GM18951 (cell line): ENCODE measurements at regions not wholly inside any gene's neighbourhood (a gene's known extent, or its start where the extent isn't known, plus 50 kb on each side); places are given as distances from the start of the nearest gene placed in this dataset.

ENCODE experiments used
- POLR2A ChIP-seq: IDR thresholded peaks from 4 replicates; pipeline ENCODE4 v1.6.1; 2011; ENCODE audit warnings: mild to moderate bottlenecking; ENCODE audit not compliant: insufficient read length, insufficient read depth; ENCODE audit errors: extremely low read depth
- in situ Hi-C: fragments of 300-500 bp; cut with MboI; formaldehyde crosslinking; loops from one replicate; pipeline ENCODE4 v1.12.0; 2022; ENCODE audit warnings: low sequenced_read_pairs, mixed read lengths, inconsistent platforms; ENCODE audit not compliant: unreplicated experiment

- TF ChIP-seq POLR2A, result no peak
- in situ Hi-C loops, result no loop called here
These were observed 97.9 kb upstream of the ATL2 start for GRCh38 chr2:38474715-38475566.

GRCh38 chr2:38474021-38474456 is 97.0 kb upstream of the ATL2 start:
- in situ Hi-C loops, result no loop called here
- no peak for TF ChIP-seq POLR2A

GRCh38 chr2:38473333-38474005 is 96.4 kb upstream of the ATL2 start:
- in situ Hi-C loops, result no loop called here
- no peak for TF ChIP-seq POLR2A

GRCh38 chr2:38470115-38470514 is 93.0 kb upstream of the ATL2 start:
- no peak for TF ChIP-seq POLR2A
- in situ Hi-C loops, result no loop called here

GRCh38 chr2:38467768-38468455 is 90.8 kb upstream of the ATL2 start:
- TF ChIP-seq POLR2A, result no peak
- in situ Hi-C loops, result no loop called here

GRCh38 chr2:38466876-38467767 is 90.0 kb upstream of the ATL2 start:
- no peak for TF ChIP-seq POLR2A
- in situ Hi-C loops, result no loop called here

GRCh38 chr2:38466409-38466808 is 89.3 kb upstream of the ATL2 start:
- in situ Hi-C loops, result no loop called here
- TF ChIP-seq POLR2A, result no peak

- no peak for TF ChIP-seq POLR2A
- in situ Hi-C loops, result no loop called here
These were observed 88.7 kb upstream of the ATL2 start for GRCh38 chr2:38465789-38466127.

GRCh38 chr2:38464971-38465788 is 88.1 kb upstream of the ATL2 start:
- TF ChIP-seq POLR2A, result no peak
- in situ Hi-C loops, result no loop called here

GRCh38 chr2:38463752-38464151 is 86.7 kb upstream of the ATL2 start:
- in situ Hi-C loops, result no loop called here
- no peak for TF ChIP-seq POLR2A

- in situ Hi-C loops, result no loop called here
- no peak for TF ChIP-seq POLR2A
These were observed 85.1 kb upstream of the ATL2 start for GRCh38 chr2:38462121-38462661.

- in situ Hi-C loops, result no loop called here
- no peak for TF ChIP-seq POLR2A
These were observed 84.4 kb upstream of the ATL2 start for GRCh38 chr2:38461470-38461869.
